ENCODE measurements at regions not wholly inside any gene's neighbourhood (a gene's known extent, or its start where the extent isn't known, plus 50 kb on each side); places are given as distances from the start of the nearest gene placed in this dataset.

DNA sequence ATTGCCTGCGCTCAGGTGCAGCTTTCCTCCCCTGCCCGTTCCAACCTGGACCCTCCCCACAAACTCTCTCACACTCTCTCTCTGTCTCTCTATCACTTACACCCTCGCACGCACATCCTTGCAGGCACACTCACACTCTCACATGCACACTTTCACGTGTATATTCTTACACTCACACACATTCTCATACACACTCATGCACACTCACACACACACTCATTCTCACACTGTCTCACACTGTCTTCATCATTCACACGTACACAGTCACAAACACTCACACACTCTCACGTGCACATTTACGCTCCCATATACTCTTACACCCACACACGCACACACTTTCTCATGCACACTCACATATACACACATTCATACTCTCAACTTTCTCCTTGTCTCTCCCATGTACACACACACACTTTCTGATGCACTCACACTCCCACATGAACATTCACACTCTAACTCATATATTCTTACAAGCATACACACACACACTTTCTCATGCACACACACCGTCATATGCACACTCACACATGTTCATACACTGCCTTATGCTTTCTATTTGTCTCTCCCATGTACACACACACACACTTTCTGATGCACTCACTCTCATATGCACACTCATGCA, 229.3 kb downstream of the SNX18 start:
- no peak for DNase-seq (ENCODE audit: low read depth in 4 of 4, low spot score in 1 of 4)

- no peak for DNase-seq (ENCODE audit: low read depth in 4 of 4, low spot score in 1 of 4)
Observed at GRCh38 chr5:54746346-54746745, 228.8 kb downstream of the SNX18 start.

DNA sequence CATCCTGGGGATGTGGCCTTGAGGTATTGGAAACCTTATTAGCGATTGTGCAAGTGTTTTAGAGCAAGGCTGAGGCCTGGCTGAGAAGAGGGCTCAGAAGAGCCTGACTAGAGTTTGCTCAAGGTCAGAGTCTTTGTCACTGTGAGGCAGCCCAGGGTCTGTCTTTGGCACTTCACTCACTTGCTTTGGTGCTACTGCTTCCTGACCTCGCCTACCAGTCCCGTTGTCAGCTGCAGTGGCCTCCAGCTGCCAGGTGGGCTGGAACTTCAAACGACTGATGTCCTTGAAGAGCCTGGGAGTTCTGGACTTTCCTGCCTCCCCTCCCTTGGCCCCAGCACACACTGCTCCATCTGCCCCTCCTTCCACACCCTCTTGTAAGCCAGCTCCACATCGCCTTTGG, 228.0 kb downstream of the SNX18 start:
- DNase-seq (ENCODE audit: low read depth in 4 of 4, low spot score in 1 of 4): no peak

GRCh38 chr5:54743997-54744788, 226.6 kb downstream of the SNX18 start:
- peak in 2 of 4 experiments; percentile 6 to 12 for DNase-seq (ENCODE audit: low read depth in 4 of 4, low spot score in 1 of 4)

DNA sequence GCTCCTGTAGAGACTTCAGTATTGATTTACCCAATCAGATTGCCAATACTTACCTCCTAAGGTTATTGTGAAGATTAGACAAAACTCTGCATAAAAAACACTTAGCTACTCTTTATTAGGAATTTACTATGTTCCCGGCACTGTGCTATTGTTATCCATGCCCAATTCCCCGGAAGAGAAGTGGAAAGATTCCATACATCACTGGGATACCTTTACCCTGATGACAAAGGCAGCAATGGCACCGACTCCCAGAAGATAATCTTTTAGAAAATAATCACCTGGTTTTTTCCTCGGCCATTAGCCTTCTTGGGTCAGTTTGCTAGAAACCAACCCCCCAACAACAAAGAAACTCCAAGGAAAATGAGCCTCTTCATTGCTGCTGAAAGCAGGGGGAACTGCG, 226.0 kb downstream of the SNX18 start:
- no peak for DNase-seq (ENCODE audit: low read depth in 4 of 4, low spot score in 1 of 4)

- DNase-seq (ENCODE audit: low read depth in 4 of 4, low spot score in 1 of 4): no peak
Observed at GRCh38 chr5:54742417-54742891, 224.9 kb downstream of the SNX18 start.

DNA sequence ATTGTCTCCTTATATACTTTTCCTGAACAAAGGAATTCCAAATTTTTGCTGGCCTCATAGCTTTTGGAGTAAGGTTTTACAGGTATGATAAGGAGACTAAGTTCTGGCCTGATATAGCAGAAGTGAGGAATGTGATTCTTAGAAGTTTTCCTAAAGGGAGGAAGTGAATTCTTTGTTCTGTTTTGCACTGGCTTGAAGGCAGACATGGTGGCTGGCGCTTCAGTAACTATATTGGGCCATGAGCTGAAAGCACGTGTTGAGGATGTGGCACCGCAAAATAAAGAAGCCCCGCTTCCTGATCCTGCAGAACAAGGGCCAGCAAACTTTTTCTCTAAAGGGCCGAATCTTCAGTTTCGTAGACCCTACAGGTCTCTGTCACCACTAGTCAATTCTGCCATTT, 224.2 kb downstream of the SNX18 start:
- DNase-seq (ENCODE audit: low read depth in 4 of 4, low spot score in 1 of 4): no peak

- no peak for DNase-seq (ENCODE audit: low read depth in 4 of 4, low spot score in 1 of 4)
Observed at GRCh38 chr5:54740141-54740540, 222.6 kb downstream of the SNX18 start.

- no peak for DNase-seq (ENCODE audit: low read depth in 4 of 4, low spot score in 1 of 4)
Observed at GRCh38 chr5:54739371-54739770, 221.8 kb downstream of the SNX18 start.

DNA sequence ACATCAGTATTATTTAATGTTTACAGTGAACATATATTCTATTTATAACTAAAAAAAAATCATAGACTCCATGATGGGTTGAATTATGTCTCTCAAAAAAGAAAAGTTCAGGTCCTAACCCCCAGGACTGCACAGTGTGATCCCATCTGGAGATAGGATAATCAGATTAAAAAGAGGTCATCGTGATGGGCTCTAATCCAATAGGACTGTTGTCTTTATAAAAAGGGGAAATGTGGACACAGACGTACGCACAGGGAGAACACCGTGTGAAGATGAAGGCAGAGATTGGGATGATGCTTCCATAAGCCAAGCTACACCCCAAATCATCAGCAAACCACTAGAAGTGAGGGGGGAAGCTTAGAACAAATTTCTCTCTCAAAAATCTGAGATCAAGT, 221.4 kb downstream of the SNX18 start:
- DNase-seq (ENCODE audit: low read depth in 4 of 4, low spot score in 1 of 4): no peak

DNA sequence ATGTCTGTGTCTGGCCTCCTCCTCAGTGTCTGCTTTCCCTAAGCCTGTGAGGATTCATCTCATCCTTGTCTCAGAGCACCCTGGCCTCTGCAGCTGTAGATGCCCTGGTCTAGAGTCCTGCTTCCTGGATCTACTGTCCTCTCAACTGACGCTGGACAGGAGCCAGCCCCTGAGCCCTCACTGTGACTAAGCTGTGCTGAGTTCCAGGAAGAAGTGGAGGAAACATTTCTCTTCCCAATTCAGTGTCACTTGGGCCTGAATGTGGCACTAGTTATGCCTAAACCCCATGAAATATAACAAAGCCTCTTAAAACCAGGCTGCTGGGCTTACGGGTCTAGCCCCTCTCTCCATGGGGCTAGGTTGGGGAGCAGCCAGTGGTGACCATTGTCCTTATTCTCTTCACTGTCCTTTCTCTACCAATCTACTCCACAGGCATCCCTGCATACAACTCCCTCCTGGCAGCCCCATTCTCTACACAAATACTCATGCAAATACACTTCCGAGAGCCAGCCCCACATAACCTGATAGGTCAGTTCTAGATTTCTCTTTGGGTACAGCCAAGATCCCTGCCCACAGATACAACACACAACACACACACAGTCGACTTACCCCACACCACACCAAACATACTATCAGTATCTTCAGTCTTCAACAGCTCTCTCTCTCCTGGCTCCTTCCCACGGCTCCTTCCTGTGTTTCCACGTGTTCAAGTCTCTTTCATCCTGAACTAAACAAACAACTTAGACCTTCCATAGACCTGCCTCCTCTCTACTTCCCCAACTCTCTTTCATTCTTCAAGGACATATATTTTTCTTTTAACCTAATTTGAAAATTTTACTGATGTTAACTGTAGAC, 220.8 kb downstream of the SNX18 start:
- DNase-seq (ENCODE audit: low read depth in 4 of 4, low spot score in 1 of 4): no peak

- no peak for DNase-seq (ENCODE audit: low read depth in 4 of 4, low spot score in 1 of 4)
Observed at GRCh38 chr5:54736003-54736797, 218.6 kb downstream of the SNX18 start.

- no peak for DNase-seq (ENCODE audit: low read depth in 4 of 4, low spot score in 1 of 4)
Observed at GRCh38 chr5:54733101-54733500, 215.5 kb downstream of the SNX18 start.

- no peak for DNase-seq (ENCODE audit: low read depth in 4 of 4, low spot score in 1 of 4)
Observed at GRCh38 chr5:54732108-54732507, 214.5 kb downstream of the SNX18 start.

GRCh38 chr5:54728588-54728915, 211.0 kb downstream of the SNX18 start:
- no peak for DNase-seq (ENCODE audit: low read depth in 4 of 4, low spot score in 1 of 4)

DNA sequence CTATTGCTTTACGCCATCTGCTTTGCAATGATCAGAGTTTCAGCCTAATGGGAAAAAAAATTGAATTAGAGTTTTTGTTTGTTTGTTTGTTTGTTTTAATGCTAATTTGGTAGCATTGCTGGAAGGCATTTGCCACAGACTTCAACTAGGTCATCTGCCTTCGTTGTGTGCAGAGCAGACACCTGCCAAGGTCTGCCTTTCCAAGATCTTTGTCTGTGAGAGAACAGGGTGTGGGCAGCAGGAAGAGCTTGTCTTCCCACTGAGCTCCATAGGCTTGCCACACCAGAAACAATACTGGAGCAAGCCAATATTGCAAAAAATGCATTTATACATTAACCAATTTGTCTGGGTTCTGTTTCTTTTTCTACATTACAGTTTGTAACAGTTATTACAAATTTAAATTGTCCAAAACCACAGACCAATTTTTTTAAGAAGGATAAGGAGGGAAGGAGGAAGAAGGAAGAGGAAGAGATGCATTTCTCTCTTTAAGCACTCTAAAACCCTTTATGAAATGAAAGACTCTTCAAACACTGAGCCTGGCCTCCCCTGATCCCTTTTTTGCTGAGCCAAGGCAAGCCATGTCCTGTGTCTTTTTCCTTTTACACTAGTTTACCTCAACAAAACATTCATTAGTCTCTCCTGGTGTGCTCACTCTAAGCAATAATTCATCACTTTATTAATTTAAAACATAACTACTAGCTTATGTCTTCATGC, 210.5 kb downstream of the SNX18 start:
- no peak for DNase-seq (ENCODE audit: low read depth in 4 of 4, low spot score in 1 of 4)

DNA sequence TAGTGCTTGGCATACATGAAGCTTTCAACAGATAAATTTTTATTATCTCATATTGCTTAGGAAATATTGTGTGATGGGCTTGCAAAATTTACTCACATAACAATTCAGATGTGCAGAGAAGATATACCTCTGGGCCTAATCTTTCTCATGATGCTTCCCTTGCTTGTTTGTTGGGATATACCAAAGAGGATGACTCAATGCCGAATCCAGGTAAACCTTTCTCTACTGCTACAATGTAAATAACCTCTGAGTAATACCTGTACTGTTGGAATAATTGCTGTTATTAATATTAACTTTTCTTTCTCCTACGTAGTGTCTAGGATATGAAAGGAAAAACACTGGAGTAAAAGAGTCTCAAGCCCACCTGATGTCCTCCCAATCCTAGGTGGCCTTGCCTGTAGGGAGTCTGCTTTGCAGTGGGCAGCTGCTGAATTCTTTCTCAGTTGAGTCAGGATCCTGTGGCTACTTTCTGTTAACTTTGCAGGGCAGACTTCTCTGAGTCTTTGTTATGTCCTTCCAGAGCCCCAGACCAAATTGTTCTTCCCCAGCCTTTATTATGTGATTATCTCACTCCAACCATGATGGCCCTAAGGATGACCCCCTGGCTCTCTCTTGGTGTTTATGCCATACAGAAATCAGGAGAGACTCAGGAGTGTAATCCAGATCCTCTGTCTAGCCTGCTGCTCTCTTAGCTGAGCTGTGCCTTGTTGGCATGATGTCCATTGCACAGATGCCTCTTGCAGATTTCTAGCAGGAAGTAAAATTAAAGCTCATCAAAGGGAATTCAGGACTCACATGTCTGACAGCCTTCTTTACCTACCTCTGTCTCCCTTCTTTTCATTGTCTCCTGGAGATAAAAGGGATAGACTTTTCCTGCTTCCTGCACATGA, 208.1 kb downstream of the SNX18 start:
- no peak for DNase-seq (ENCODE audit: low read depth in 4 of 4, low spot score in 1 of 4)

- no peak for DNase-seq (ENCODE audit: low read depth in 4 of 4, low spot score in 1 of 4)
Observed at GRCh38 chr5:54722846-54723433, 205.4 kb downstream of the SNX18 start.

Measured in stimulated activated CD4-positive, alpha-beta T cell treated with anti-CD3 and anti-CD28 coated beads, Interleukin-1b, Interleukin-23, amount 100 ng/mL, for 24 hours (primary cell).